Type B pancreatic cell (in vitro differentiated cells): ENCODE measurements at regions not wholly inside any gene's neighbourhood (a gene's known extent, or its start where the extent isn't known, plus 50 kb on each side); places are given as distances from the start of the nearest gene placed in this dataset.
"Not testable (repeated sequence)": the region's sequence is repeated elsewhere in the genome, so short reads cannot be mapped to it uniquely, and the experiment has no call there.

ENCODE experiments used
- DNase-seq: peaks from one replicate; pipeline ENCODE4 v3.0.0; 2021; ENCODE audit warnings: mixed read lengths; ENCODE audit not compliant: unreplicated experiment; ENCODE audit errors: extremely low spot score
- H3K27ac Mint-ChIP-seq: 2 replicates; pipeline ENCODE4 v1.8.0; 2021; ENCODE audit warnings: mild to moderate bottlenecking, mixed read lengths
- H3K27me3 Mint-ChIP-seq: 2 replicates; pipeline ENCODE4 v1.8.0; 2021; ENCODE audit warnings: mixed read lengths
- H3K36me3 Mint-ChIP-seq: 2 replicates; pipeline ENCODE4 v1.8.0; 2021; ENCODE audit warnings: mixed read lengths
- H3K4me1 Mint-ChIP-seq: one replicate; pipeline ENCODE4 v1.8.0; 2021; ENCODE audit warnings: mixed read lengths; ENCODE audit not compliant: unreplicated experiment
- H3K4me3 Mint-ChIP-seq: 2 replicates; pipeline ENCODE4 v1.8.0; 2021; ENCODE audit warnings: mild to moderate bottlenecking, mixed read lengths
- H3K9me3 Mint-ChIP-seq: 2 replicates; pipeline ENCODE4 v1.8.0; 2021; ENCODE audit warnings: mixed read lengths

GRCh38 chr2:87075054-87075790 lies 53.6 kb upstream of the PLGLB1 start:
- not testable (repeated sequence) for H3K9me3 Mint-ChIP-seq, H3K4me1 Mint-ChIP-seq, DNase-seq, H3K27me3 Mint-ChIP-seq, H3K36me3 Mint-ChIP-seq
- H3K4me3 Mint-ChIP-seq, result peak overlapping the region; percentile 90
- H3K27ac Mint-ChIP-seq, result peak overlapping the region; percentile 80

- not testable (repeated sequence) for H3K27ac Mint-ChIP-seq, H3K36me3 Mint-ChIP-seq, H3K4me1 Mint-ChIP-seq, DNase-seq, H3K27me3 Mint-ChIP-seq, H3K9me3 Mint-ChIP-seq
- H3K4me3 Mint-ChIP-seq, result peak overlapping the region; percentile 83
Measured at GRCh38 chr2:87075791-87076252, 54.2 kb upstream of the PLGLB1 start.

- peak; percentile 91 for DNase-seq
- H3K9me3 Mint-ChIP-seq, H3K27me3 Mint-ChIP-seq, H3K36me3 Mint-ChIP-seq, H3K4me1 Mint-ChIP-seq: not testable (repeated sequence)
- H3K27ac Mint-ChIP-seq, result peak overlapping the region; percentile 93
- peak overlapping the region; percentile 94 for H3K4me3 Mint-ChIP-seq
Measured at GRCh38 chr2:87076253-87077123, 54.8 kb upstream of the PLGLB1 start.

GRCh38 chr2:87077124-87077446 lies 55.4 kb upstream of the PLGLB1 start:
- not testable (repeated sequence) for DNase-seq, H3K36me3 Mint-ChIP-seq, H3K4me1 Mint-ChIP-seq, H3K27me3 Mint-ChIP-seq, H3K9me3 Mint-ChIP-seq
- Mint-ChIP-seq H3K4me3 (peak overlapping the region; percentile 94), H3K27ac (peak overlapping the region; percentile 93)

GRCh38 chr2:87081727-87082126 lies 60.1 kb upstream of the PLGLB1 start:
- DNase-seq, H3K27ac Mint-ChIP-seq, H3K4me1 Mint-ChIP-seq, H3K9me3 Mint-ChIP-seq, H3K27me3 Mint-ChIP-seq, H3K4me3 Mint-ChIP-seq, H3K36me3 Mint-ChIP-seq: not testable (repeated sequence)

GRCh38 chr2:87088079-87088478 lies 66.4 kb upstream of the PLGLB1 start:
- H3K36me3 Mint-ChIP-seq, H3K27me3 Mint-ChIP-seq, H3K9me3 Mint-ChIP-seq, DNase-seq, H3K4me3 Mint-ChIP-seq, H3K27ac Mint-ChIP-seq, H3K4me1 Mint-ChIP-seq: not testable (repeated sequence)

- DNase-seq, H3K27me3 Mint-ChIP-seq, H3K9me3 Mint-ChIP-seq, H3K36me3 Mint-ChIP-seq, H3K4me3 Mint-ChIP-seq, H3K27ac Mint-ChIP-seq, H3K4me1 Mint-ChIP-seq: not testable (repeated sequence)
Measured at GRCh38 chr2:87089401-87089800, 67.8 kb upstream of the PLGLB1 start.

- H3K27ac Mint-ChIP-seq, H3K4me3 Mint-ChIP-seq, H3K4me1 Mint-ChIP-seq, H3K9me3 Mint-ChIP-seq, H3K27me3 Mint-ChIP-seq, H3K36me3 Mint-ChIP-seq, DNase-seq: not testable (repeated sequence)
Measured at GRCh38 chr2:87093252-87093651, 71.6 kb upstream of the PLGLB1 start.

GRCh38 chr2:87093937-87094529 lies 72.4 kb upstream of the PLGLB1 start:
- not testable (repeated sequence) for H3K4me3 Mint-ChIP-seq, H3K27me3 Mint-ChIP-seq, H3K4me1 Mint-ChIP-seq, H3K9me3 Mint-ChIP-seq, H3K36me3 Mint-ChIP-seq, H3K27ac Mint-ChIP-seq, DNase-seq

- not testable (repeated sequence) for DNase-seq, H3K9me3 Mint-ChIP-seq, H3K27me3 Mint-ChIP-seq, H3K4me1 Mint-ChIP-seq, H3K36me3 Mint-ChIP-seq, H3K27ac Mint-ChIP-seq, H3K4me3 Mint-ChIP-seq
Measured at GRCh38 chr2:87095804-87096203, 74.2 kb upstream of the PLGLB1 start.

GRCh38 chr2:87128761-87129553 lies 107.3 kb upstream of the PLGLB1 start:
- DNase-seq, H3K27ac Mint-ChIP-seq, H3K27me3 Mint-ChIP-seq, H3K36me3 Mint-ChIP-seq, H3K4me3 Mint-ChIP-seq, H3K4me1 Mint-ChIP-seq, H3K9me3 Mint-ChIP-seq: not testable (repeated sequence)

GRCh38 chr2:87132577-87132976 lies 110.9 kb upstream of the PLGLB1 start:
- H3K36me3 Mint-ChIP-seq, H3K27ac Mint-ChIP-seq, H3K9me3 Mint-ChIP-seq, DNase-seq, H3K4me3 Mint-ChIP-seq, H3K4me1 Mint-ChIP-seq, H3K27me3 Mint-ChIP-seq: not testable (repeated sequence)

- DNase-seq, H3K9me3 Mint-ChIP-seq, H3K27me3 Mint-ChIP-seq: not testable (repeated sequence)
Measured at GRCh38 chr2:87151835-87152493, 130.3 kb upstream of the PLGLB1 start.

More at GRCh38 chr2:87151835-87152493, 130.3 kb upstream of the PLGLB1 start:
- not testable (repeated sequence) for H3K4me1 Mint-ChIP-seq, H3K36me3 Mint-ChIP-seq, H3K4me3 Mint-ChIP-seq, H3K27ac Mint-ChIP-seq
